ENCODE measurements at regions not wholly inside any gene's neighbourhood (a gene's known extent, or its start where the extent isn't known, plus 50 kb on each side); places are given as distances from the start of the nearest gene placed in this dataset.
"Not testable (repeated sequence)": the region's sequence is repeated elsewhere in the genome, so short reads cannot be mapped to it uniquely, and the experiment has no call there.

- Histone ChIP-seq H3K9me3 (ENCODE audit: control insufficient read depth, low read length) (no peaks in the 10 kb centered on the region), H3K27ac (ENCODE audit: insufficient read depth, low read length, poor library complexity, severe bottlenecking) (no peak overlapping the region)
- DNase-seq, result peak in 2 of 3 donors; percentile 1 to 5
Measured at GRCh38 chr17:30600830-30601494, 123.8 kb downstream of the GOSR1 start.

GRCh38 chr17:30600060-30600829, 123.0 kb downstream of the GOSR1 start:
- peak; percentile 11 to 25 (median 19) for DNase-seq
- peak overlapping the region; percentile 74 for H3K4me3 ChIP-seq (ENCODE audit: insufficient read depth, low read depth, low read length, poor library complexity, severe bottlenecking)
- no peaks in the 10 kb centered on the region for H3K36me3 ChIP-seq (ENCODE audit: control insufficient read depth, insufficient read depth, low read length)
- H3K27ac ChIP-seq (ENCODE audit: insufficient read depth, low read length, poor library complexity, severe bottlenecking), result peak overlapping the region; percentile 53
- no peaks in the 10 kb centered on the region for H3K27me3 ChIP-seq (replicated peaks; ENCODE audit: control insufficient read depth, insufficient read depth, low read length, poor library complexity, severe bottlenecking)
- H3K9me3 ChIP-seq (ENCODE audit: control insufficient read depth, low read length), result no peaks in the 10 kb centered on the region
- no peaks in the 10 kb centered on the region for H3K4me1 ChIP-seq (ENCODE audit: control insufficient read depth, insufficient read depth, low read length, poor library complexity, severe bottlenecking)

More at GRCh38 chr17:30600830-30601494, 123.8 kb downstream of the GOSR1 start:
- Histone ChIP-seq H3K4me3 (ENCODE audit: insufficient read depth, low read depth, low read length, poor library complexity, severe bottlenecking) (peak overlapping the region; percentile 74), H3K4me1 (ENCODE audit: control insufficient read depth, insufficient read depth, low read length, poor library complexity, severe bottlenecking) (no peaks in the 10 kb centered on the region), H3K36me3 (ENCODE audit: control insufficient read depth, insufficient read depth, low read length) (no peaks in the 10 kb centered on the region), H3K27me3 (replicated peaks; ENCODE audit: control insufficient read depth, insufficient read depth, low read length, poor library complexity, severe bottlenecking) (no peaks in the 10 kb centered on the region)

GRCh38 chr17:30599428-30600059, 122.3 kb downstream of the GOSR1 start:
- DNase-seq, result no peak
- Histone ChIP-seq H3K27ac (ENCODE audit: insufficient read depth, low read length, poor library complexity, severe bottlenecking) (no peak overlapping the region), H3K27me3 (replicated peaks; ENCODE audit: control insufficient read depth, insufficient read depth, low read length, poor library complexity, severe bottlenecking) (no peaks in the 10 kb centered on the region)

GRCh38 chr17:30597776-30598288, 120.6 kb downstream of the GOSR1 start:
- no peak overlapping the region for H3K27ac ChIP-seq (ENCODE audit: insufficient read depth, low read length, poor library complexity, severe bottlenecking)
- no peak overlapping the region for H3K4me3 ChIP-seq (ENCODE audit: insufficient read depth, low read depth, low read length, poor library complexity, severe bottlenecking)
- no peaks in the 10 kb centered on the region for H3K27me3 ChIP-seq (replicated peaks; ENCODE audit: control insufficient read depth, insufficient read depth, low read length, poor library complexity, severe bottlenecking)
- no peak for DNase-seq
- H3K9me3 ChIP-seq (ENCODE audit: control insufficient read depth, low read length), result no peaks in the 10 kb centered on the region
- no peaks in the 10 kb centered on the region for H3K4me1 ChIP-seq (ENCODE audit: control insufficient read depth, insufficient read depth, low read length, poor library complexity, severe bottlenecking)
- H3K36me3 ChIP-seq (ENCODE audit: control insufficient read depth, insufficient read depth, low read length), result no peaks in the 10 kb centered on the region

More at GRCh38 chr17:30599428-30600059, 122.3 kb downstream of the GOSR1 start:
- Histone ChIP-seq H3K4me1 (ENCODE audit: control insufficient read depth, insufficient read depth, low read length, poor library complexity, severe bottlenecking) (no peaks in the 10 kb centered on the region), H3K4me3 (ENCODE audit: insufficient read depth, low read depth, low read length, poor library complexity, severe bottlenecking) (peak overlapping the region; percentile 74), H3K36me3 (ENCODE audit: control insufficient read depth, insufficient read depth, low read length) (no peaks in the 10 kb centered on the region), H3K9me3 (ENCODE audit: control insufficient read depth, low read length) (no peaks in the 10 kb centered on the region)

- H3K27me3 ChIP-seq (replicated peaks; ENCODE audit: control insufficient read depth, insufficient read depth, low read length, poor library complexity, severe bottlenecking); H3K4me3 ChIP-seq (ENCODE audit: insufficient read depth, low read depth, low read length, poor library complexity, severe bottlenecking); H3K4me1 ChIP-seq (ENCODE audit: control insufficient read depth, insufficient read depth, low read length, poor library complexity, severe bottlenecking); DNase-seq; H3K27ac ChIP-seq (ENCODE audit: insufficient read depth, low read length, poor library complexity, severe bottlenecking); H3K36me3 ChIP-seq (ENCODE audit: control insufficient read depth, insufficient read depth, low read length); H3K9me3 ChIP-seq (ENCODE audit: control insufficient read depth, low read length): not testable (repeated sequence)
Measured at GRCh38 chr17:30596948-30597775, 120.0 kb downstream of the GOSR1 start.

- not testable (repeated sequence) for H3K4me3 ChIP-seq (ENCODE audit: insufficient read depth, low read depth, low read length, poor library complexity, severe bottlenecking); DNase-seq; H3K4me1 ChIP-seq (ENCODE audit: control insufficient read depth, insufficient read depth, low read length, poor library complexity, severe bottlenecking)
Measured at GRCh38 chr17:30594953-30595371, 117.8 kb downstream of the GOSR1 start.

GRCh38 chr17:30594223-30594952, 117.2 kb downstream of the GOSR1 start:
- H3K27ac ChIP-seq (ENCODE audit: insufficient read depth, low read length, poor library complexity, severe bottlenecking), result no peak overlapping the region

More at GRCh38 chr17:30594953-30595371, 117.8 kb downstream of the GOSR1 start:
- H3K36me3 ChIP-seq (ENCODE audit: control insufficient read depth, insufficient read depth, low read length); H3K27me3 ChIP-seq (replicated peaks; ENCODE audit: control insufficient read depth, insufficient read depth, low read length, poor library complexity, severe bottlenecking); H3K27ac ChIP-seq (ENCODE audit: insufficient read depth, low read length, poor library complexity, severe bottlenecking); H3K9me3 ChIP-seq (ENCODE audit: control insufficient read depth, low read length): not testable (repeated sequence)

GRCh38 chr17:30590081-30590733, 113.0 kb downstream of the GOSR1 start:
- H3K27ac ChIP-seq (ENCODE audit: insufficient read depth, low read length, poor library complexity, severe bottlenecking), result no peak overlapping the region
- H3K36me3 ChIP-seq (ENCODE audit: control insufficient read depth, insufficient read depth, low read length), result no peaks in the 10 kb centered on the region
- DNase-seq, result no peak
- H3K4me3 ChIP-seq (ENCODE audit: insufficient read depth, low read depth, low read length, poor library complexity, severe bottlenecking), result no peak overlapping the region
- no peaks in the 10 kb centered on the region for H3K27me3 ChIP-seq (replicated peaks; ENCODE audit: control insufficient read depth, insufficient read depth, low read length, poor library complexity, severe bottlenecking)
- H3K9me3 ChIP-seq (ENCODE audit: control insufficient read depth, low read length), result no peaks in the 10 kb centered on the region
- no peaks in the 10 kb centered on the region for H3K4me1 ChIP-seq (ENCODE audit: control insufficient read depth, insufficient read depth, low read length, poor library complexity, severe bottlenecking)

More at GRCh38 chr17:30594223-30594952, 117.2 kb downstream of the GOSR1 start:
- H3K4me3 ChIP-seq (ENCODE audit: insufficient read depth, low read depth, low read length, poor library complexity, severe bottlenecking), result no peak overlapping the region
- H3K9me3 ChIP-seq (ENCODE audit: control insufficient read depth, low read length), result no peaks in the 10 kb centered on the region
- no peak for DNase-seq
- H3K36me3 ChIP-seq (ENCODE audit: control insufficient read depth, insufficient read depth, low read length), result no peaks in the 10 kb centered on the region
- H3K27me3 ChIP-seq (replicated peaks; ENCODE audit: control insufficient read depth, insufficient read depth, low read length, poor library complexity, severe bottlenecking), result no peaks in the 10 kb centered on the region
- no peaks in the 10 kb centered on the region for H3K4me1 ChIP-seq (ENCODE audit: control insufficient read depth, insufficient read depth, low read length, poor library complexity, severe bottlenecking)

Measured in effector memory CD4-positive, alpha-beta T cell (primary cell).